Right lobe of liver (tissue), 4 donors: ENCODE measurements at regions not wholly inside any gene's neighbourhood (a gene's known extent, or its start where the extent isn't known, plus 50 kb on each side); places are given as distances from the start of the nearest gene placed in this dataset.

Experiments used
- CTCF ChIP-seq, 4 donors: fragments of 200-600 bp in 3 of 4; fragments of 450-650 bp in 1 of 4; IDR thresholded peaks; one replicate each; pipeline versions ENCODE4 v1.5.1 to v1.8.0; 2016 to 2022; ENCODE audit warnings: antibody characterized with exemption in 4 of 4, mild to moderate bottlenecking in 2 of 4
- POLR2A ChIP-seq: fragments of 450-650 bp; IDR thresholded peaks from one replicate; pipeline ENCODE4 v1.6.1; 2017; ENCODE audit warnings: antibody characterized with exemption, mild to moderate bottlenecking
- donor health status: DM: no; HTN: no; CAD: no.
- donor health status: DM: no; HTN: no; CAD: no.
- donor health status: DM: no; HTN: yes; CAD: no.

- TF ChIP-seq CTCF (IDR thresholded peaks at IDR 0.05) = no peak
- no peak for TF ChIP-seq POLR2A
Observed at GRCh38 chr15:39151545-39151944, 429.3 kb upstream of the THBS1 start.
